SK-N-SH treated with all-trans-retinoic acid at 6 μM for 48 hours (cell line): ENCODE measurements at regions not wholly inside any gene's neighbourhood (a gene's known extent, or its start where the extent isn't known, plus 50 kb on each side); places are given as distances from the start of the nearest gene placed in this dataset.
A peak's percentile ranks its signal among the peaks of the same experiment; 100 is the strongest.

Experiments
- ATAC-seq: fragments of 200-7000 bp; cut with Tn5 transposase; 3 replicates; pipeline ENCODE4 v1.9.1; 2020; ENCODE audit warnings: mild to moderate bottlenecking, moderate library complexity
- BACH2 ChIP-seq: fragments of 250-450 bp; sonication (Bioruptor Pico); IDR thresholded peaks from 2 replicates; pipeline ENCODE4 v1.9.0; 2021; ENCODE audit warnings: mild to moderate bottlenecking, borderline replicate concordance
- CSRNP3 ChIP-seq: fragments of 250-450 bp; sonication (Bioruptor Pico); IDR thresholded peaks from 2 replicates; pipeline ENCODE4 v1.5.1; 2021; ENCODE audit warnings: mild to moderate bottlenecking, moderate library complexity
- ESRRG ChIP-seq: fragments of 250-450 bp; sonication (Bioruptor Pico); IDR thresholded peaks from 2 replicates; pipeline ENCODE4 v1.6.1; 2021; ENCODE audit warnings: mild to moderate bottlenecking
- GLIS3 ChIP-seq: fragments of 250-450 bp; sonication (Bioruptor Pico); IDR thresholded peaks from 2 replicates; pipeline ENCODE4 v1.5.0; 2020; ENCODE audit warnings: mild to moderate bottlenecking, moderate library complexity
- ISL1 ChIP-seq: fragments of 250-450 bp; sonication (Bioruptor Pico); IDR thresholded peaks from 2 replicates; pipeline ENCODE4 v2.1.2; 2022; ENCODE audit warnings: mild to moderate bottlenecking, moderate library complexity
- OSR1 ChIP-seq: fragments of 250-450 bp; sonication (Bioruptor Pico); IDR thresholded peaks from 2 replicates; pipeline ENCODE4 v1.8.0; 2022; ENCODE audit warnings: moderate library complexity, mild to moderate bottlenecking, inconsistent platforms
- PATZ1 ChIP-seq: fragments of 250-450 bp; sonication (Bioruptor Pico); IDR thresholded peaks from 2 replicates; pipeline ENCODE4 v1.8.0; 2020; ENCODE audit warnings: mild to moderate bottlenecking, moderate library complexity, borderline replicate concordance
- PPARA ChIP-seq: fragments of 250-450 bp; sonication (Bioruptor Pico); IDR thresholded peaks from 2 replicates; pipeline ENCODE4 v1.5.0; 2020; ENCODE audit warnings: mild to moderate bottlenecking, borderline replicate concordance
- RARB ChIP-seq: fragments of 250-450 bp; sonication (Bioruptor Pico); IDR thresholded peaks from 2 replicates; pipeline ENCODE4 v1.8.0; 2021; ENCODE audit warnings: mild to moderate bottlenecking, moderate library complexity
- SNAI2 ChIP-seq: fragments of 250-450 bp; sonication (Bioruptor Pico); IDR thresholded peaks from 2 replicates; pipeline ENCODE4 v1.5.0; 2020; ENCODE audit warnings: mild to moderate bottlenecking, moderate library complexity
- TCF4 ChIP-seq: fragments of 250-450 bp; sonication (Bioruptor Pico); IDR thresholded peaks from 2 replicates; pipeline ENCODE4 v1.8.0; 2021; ENCODE audit warnings: mild to moderate bottlenecking, moderate library complexity, borderline replicate concordance
- TOX ChIP-seq: fragments of 250-450 bp; sonication (Bioruptor Pico); IDR thresholded peaks from 2 replicates; pipeline ENCODE4 v1.8.0; 2021; ENCODE audit warnings: mild to moderate bottlenecking, moderate library complexity, borderline replicate concordance
- ZC3H10 ChIP-seq: fragments of 250-450 bp; sonication (Bioruptor Pico); IDR thresholded peaks from 2 replicates; pipeline ENCODE4 v1.5.1; 2021; ENCODE audit warnings: mild to moderate bottlenecking, moderate library complexity
- ZFP3 ChIP-seq: fragments of 250-450 bp; sonication (Bioruptor Pico); IDR thresholded peaks from 2 replicates; pipeline ENCODE4 v1.5.0; 2020; ENCODE audit warnings: mild to moderate bottlenecking, moderate library complexity
- ZFP30 ChIP-seq: fragments of 450-650 bp; formaldehyde crosslinking; IDR thresholded peaks from 2 replicates; pipeline ENCODE4 v1.5.0; 2022; ENCODE audit warnings: mild to moderate bottlenecking, moderate library complexity
- ZNF70 ChIP-seq: fragments of 450-650 bp; formaldehyde crosslinking; IDR thresholded peaks from 2 replicates; pipeline ENCODE4 v1.5.0; 2020; ENCODE audit warnings: mild to moderate bottlenecking, moderate library complexity
- TF ChIP-seq, protein P1 (sequence below): fragments of 250-450 bp; sonication (Bioruptor Pico); IDR thresholded peaks from 2 replicates; pipeline ENCODE4 v1.5.0; 2020; ENCODE audit warnings: mild to moderate bottlenecking, moderate library complexity
- TF ChIP-seq, protein P2 (sequence below): fragments of 250-450 bp; sonication (Bioruptor Pico); IDR thresholded peaks from 2 replicates; pipeline ENCODE4 v1.8.0; 2021; ENCODE audit warnings: low read depth, mild to moderate bottlenecking, moderate library complexity, borderline replicate concordance

- TF ChIP-seq TCF4 (CRISPR knock-in tag) (peak; percentile 72; the same call in 1 of the 2 replicates), BACH2 (CRISPR knock-in tag) (no peak), ISL1 (CRISPR knock-in tag) (peak; percentile 88), GLIS3 (0 out of 2 replicates have a peak, but pooled peaks have one; percentile 65), CSRNP3 (CRISPR knock-in tag) (no peak)
- TF ChIP-seq, protein P1, sequence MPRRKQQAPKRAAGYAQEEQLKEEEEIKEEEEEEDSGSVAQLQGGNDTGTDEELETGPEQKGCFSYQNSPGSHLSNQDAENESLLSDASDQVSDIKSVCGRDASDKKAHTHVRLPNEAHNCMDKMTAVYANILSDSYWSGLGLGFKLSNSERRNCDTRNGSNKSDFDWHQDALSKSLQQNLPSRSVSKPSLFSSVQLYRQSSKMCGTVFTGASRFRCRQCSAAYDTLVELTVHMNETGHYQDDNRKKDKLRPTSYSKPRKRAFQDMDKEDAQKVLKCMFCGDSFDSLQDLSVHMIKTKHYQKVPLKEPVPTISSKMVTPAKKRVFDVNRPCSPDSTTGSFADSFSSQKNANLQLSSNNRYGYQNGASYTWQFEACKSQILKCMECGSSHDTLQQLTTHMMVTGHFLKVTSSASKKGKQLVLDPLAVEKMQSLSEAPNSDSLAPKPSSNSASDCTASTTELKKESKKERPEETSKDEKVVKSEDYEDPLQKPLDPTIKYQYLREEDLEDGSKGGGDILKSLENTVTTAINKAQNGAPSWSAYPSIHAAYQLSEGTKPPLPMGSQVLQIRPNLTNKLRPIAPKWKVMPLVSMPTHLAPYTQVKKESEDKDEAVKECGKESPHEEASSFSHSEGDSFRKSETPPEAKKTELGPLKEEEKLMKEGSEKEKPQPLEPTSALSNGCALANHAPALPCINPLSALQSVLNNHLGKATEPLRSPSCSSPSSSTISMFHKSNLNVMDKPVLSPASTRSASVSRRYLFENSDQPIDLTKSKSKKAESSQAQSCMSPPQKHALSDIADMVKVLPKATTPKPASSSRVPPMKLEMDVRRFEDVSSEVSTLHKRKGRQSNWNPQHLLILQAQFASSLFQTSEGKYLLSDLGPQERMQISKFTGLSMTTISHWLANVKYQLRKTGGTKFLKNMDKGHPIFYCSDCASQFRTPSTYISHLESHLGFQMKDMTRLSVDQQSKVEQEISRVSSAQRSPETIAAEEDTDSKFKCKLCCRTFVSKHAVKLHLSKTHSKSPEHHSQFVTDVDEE = peak; percentile 49; the same call in 1 of the 2 replicates
- no peak for ATAC-seq
Observed at GRCh38 chr7:124420367-124420766, 345.2 kb downstream of the GPR37 start.

DNA sequence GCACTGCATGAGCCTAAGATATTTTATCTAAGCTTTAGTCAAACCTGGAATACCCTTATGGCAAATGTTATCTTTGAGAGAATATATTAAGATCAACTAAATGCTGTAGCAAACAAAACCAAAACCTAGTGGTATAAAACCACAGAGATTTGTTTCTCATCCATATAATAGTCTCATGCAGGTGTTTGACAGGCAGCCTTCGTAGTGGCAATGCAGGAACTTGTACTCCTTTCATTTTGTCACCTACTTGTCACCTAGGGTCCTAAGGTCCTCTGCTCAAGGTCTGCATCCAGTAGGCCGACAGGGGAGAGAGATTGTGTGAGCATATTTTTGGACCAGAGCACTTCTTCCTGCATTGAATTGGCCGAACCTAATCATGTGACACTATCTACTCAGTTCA is 352.6 kb downstream of the GPR37 start:
- ATAC-seq = no peak

GRCh38 chr7:124412531-124412930 is 353.1 kb downstream of the GPR37 start:
- ATAC-seq = no peak
- TF ChIP-seq, protein P2, sequence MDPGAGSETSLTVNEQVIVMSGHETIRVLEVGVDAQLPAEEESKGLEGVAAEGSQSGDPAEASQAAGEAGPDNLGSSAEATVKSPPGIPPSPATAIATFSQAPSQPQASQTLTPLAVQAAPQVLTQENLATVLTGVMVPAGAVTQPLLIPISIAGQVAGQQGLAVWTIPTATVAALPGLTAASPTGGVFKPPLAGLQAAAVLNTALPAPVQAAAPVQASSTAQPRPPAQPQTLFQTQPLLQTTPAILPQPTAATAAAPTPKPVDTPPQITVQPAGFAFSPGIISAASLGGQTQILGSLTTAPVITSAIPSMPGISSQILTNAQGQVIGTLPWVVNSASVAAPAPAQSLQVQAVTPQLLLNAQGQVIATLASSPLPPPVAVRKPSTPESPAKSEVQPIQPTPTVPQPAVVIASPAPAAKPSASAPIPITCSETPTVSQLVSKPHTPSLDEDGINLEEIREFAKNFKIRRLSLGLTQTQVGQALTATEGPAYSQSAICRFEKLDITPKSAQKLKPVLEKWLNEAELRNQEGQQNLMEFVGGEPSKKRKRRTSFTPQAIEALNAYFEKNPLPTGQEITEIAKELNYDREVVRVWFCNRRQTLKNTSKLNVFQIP (CRISPR knock-in tag) = no peak
- no peak for TF ChIP-seq OSR1 (CRISPR knock-in tag)
- no peak for TF ChIP-seq ESRRG (CRISPR knock-in tag)
- TF ChIP-seq PATZ1 (CRISPR knock-in tag) = no peak
- no peak for TF ChIP-seq SNAI2
- no peak for TF ChIP-seq TCF4 (CRISPR knock-in tag)
- TF ChIP-seq, all 23 proteins: peak for 0

More for the DNA sequence above, 352.6 kb downstream of the GPR37 start:
- no peak for TF ChIP-seq ESRRG (CRISPR knock-in tag)
- no peak for TF ChIP-seq TOX (CRISPR knock-in tag)
- no peak for TF ChIP-seq ZFP3 (CRISPR knock-in tag)
- TF ChIP-seq RARB (CRISPR knock-in tag) = no peak
- TF ChIP-seq ZNF70 (CRISPR knock-in tag) = no peak
- TF ChIP-seq SNAI2 = no peak
- TF ChIP-seq GLIS3 = no peak
- TF ChIP-seq, protein P2 (CRISPR knock-in tag) = no peak
- no peak for TF ChIP-seq ZC3H10 (CRISPR knock-in tag)
- no peak for TF ChIP-seq ZFP30 (CRISPR knock-in tag)
- TF ChIP-seq, protein P1 = no peak
- TF ChIP-seq PPARA (CRISPR knock-in tag) = no peak
- TF ChIP-seq BACH2 (CRISPR knock-in tag) = no peak
